ENCODE measurements at regions not wholly inside any gene's neighbourhood (a gene's known extent, or its start where the extent isn't known, plus 50 kb on each side); places are given as distances from the start of the nearest gene placed in this dataset.

DNA sequence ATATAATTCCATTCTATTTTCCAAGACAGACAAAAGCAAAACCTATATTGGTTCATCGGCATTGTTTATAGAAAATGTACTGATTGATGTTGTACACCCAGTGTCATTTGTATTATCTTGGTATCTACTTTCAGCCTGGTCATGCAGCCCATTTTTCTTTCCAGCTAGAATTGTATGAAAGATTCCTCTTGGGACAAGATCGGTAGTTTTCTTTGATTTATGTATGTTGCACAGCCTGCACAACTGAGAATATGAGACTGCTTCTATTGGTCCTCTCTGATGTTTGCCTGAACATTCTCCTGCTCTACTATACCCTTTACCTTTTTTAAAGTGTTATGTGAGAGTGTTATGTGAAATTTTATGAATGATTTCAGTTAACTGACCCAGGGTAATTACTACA is 487.7 kb upstream of the PRR20A start:
- TF ChIP-seq, protein P1, sequence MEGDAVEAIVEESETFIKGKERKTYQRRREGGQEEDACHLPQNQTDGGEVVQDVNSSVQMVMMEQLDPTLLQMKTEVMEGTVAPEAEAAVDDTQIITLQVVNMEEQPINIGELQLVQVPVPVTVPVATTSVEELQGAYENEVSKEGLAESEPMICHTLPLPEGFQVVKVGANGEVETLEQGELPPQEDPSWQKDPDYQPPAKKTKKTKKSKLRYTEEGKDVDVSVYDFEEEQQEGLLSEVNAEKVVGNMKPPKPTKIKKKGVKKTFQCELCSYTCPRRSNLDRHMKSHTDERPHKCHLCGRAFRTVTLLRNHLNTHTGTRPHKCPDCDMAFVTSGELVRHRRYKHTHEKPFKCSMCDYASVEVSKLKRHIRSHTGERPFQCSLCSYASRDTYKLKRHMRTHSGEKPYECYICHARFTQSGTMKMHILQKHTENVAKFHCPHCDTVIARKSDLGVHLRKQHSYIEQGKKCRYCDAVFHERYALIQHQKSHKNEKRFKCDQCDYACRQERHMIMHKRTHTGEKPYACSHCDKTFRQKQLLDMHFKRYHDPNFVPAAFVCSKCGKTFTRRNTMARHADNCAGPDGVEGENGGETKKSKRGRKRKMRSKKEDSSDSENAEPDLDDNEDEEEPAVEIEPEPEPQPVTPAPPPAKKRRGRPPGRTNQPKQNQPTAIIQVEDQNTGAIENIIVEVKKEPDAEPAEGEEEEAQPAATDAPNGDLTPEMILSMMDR (IDR thresholded peaks at IDR 0.05; ENCODE audit: low read depth, low read length, missing input control): no peak
- no peak for TF ChIP-seq RAD21 (IDR thresholded peaks at IDR 0.05)
- no peak for TF ChIP-seq YY1 (IDR thresholded peaks at IDR 0.05)
- TF ChIP-seq, protein P2, sequence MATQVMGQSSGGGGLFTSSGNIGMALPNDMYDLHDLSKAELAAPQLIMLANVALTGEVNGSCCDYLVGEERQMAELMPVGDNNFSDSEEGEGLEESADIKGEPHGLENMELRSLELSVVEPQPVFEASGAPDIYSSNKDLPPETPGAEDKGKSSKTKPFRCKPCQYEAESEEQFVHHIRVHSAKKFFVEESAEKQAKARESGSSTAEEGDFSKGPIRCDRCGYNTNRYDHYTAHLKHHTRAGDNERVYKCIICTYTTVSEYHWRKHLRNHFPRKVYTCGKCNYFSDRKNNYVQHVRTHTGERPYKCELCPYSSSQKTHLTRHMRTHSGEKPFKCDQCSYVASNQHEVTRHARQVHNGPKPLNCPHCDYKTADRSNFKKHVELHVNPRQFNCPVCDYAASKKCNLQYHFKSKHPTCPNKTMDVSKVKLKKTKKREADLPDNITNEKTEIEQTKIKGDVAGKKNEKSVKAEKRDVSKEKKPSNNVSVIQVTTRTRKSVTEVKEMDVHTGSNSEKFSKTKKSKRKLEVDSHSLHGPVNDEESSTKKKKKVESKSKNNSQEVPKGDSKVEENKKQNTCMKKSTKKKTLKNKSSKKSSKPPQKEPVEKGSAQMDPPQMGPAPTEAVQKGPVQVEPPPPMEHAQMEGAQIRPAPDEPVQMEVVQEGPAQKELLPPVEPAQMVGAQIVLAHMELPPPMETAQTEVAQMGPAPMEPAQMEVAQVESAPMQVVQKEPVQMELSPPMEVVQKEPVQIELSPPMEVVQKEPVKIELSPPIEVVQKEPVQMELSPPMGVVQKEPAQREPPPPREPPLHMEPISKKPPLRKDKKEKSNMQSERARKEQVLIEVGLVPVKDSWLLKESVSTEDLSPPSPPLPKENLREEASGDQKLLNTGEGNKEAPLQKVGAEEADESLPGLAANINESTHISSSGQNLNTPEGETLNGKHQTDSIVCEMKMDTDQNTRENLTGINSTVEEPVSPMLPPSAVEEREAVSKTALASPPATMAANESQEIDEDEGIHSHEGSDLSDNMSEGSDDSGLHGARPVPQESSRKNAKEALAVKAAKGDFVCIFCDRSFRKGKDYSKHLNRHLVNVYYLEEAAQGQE (IDR thresholded peaks at IDR 0.05): no peak
- TF ChIP-seq, protein P3, sequence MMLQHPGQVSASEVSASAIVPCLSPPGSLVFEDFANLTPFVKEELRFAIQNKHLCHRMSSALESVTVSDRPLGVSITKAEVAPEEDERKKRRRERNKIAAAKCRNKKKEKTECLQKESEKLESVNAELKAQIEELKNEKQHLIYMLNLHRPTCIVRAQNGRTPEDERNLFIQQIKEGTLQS (IDR thresholded peaks at IDR 0.05): no peak
- TF ChIP-seq, protein P4, sequence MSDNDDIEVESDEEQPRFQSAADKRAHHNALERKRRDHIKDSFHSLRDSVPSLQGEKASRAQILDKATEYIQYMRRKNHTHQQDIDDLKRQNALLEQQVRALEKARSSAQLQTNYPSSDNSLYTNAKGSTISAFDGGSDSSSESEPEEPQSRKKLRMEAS (IDR thresholded peaks at IDR 0.05): no peak
- no peak for TF ChIP-seq EGR1 (IDR thresholded peaks at IDR 0.05; ENCODE audit: low read depth in 2 of 2)
- TF ChIP-seq SP1 (IDR thresholded peaks at IDR 0.05): no peak
- no peak for TF ChIP-seq TAF1 (conservative IDR thresholded peaks at IDR 0.05)
- no peak for TF ChIP-seq JUND (IDR thresholded peaks at IDR 0.05)
- no peak for TF ChIP-seq GABPA (IDR thresholded peaks at IDR 0.05 in 1 of 2, conservative IDR thresholded peaks at IDR 0.05 in 1 of 2)
